ENCODE measurements at regions not wholly inside any gene's neighbourhood (a gene's known extent, or its start where the extent isn't known, plus 50 kb on each side); places are given as distances from the start of the nearest gene placed in this dataset.

GRCh38 chr7:115679976-115680375, 350.6 kb downstream of the TFEC start:
- no peaks in the 10 kb centered on the region for H3K9me1 ChIP-seq (replicated peaks; ENCODE audit: control insufficient read depth, extremely low read depth, insufficient read depth, low read length)
- H4K20me1 ChIP-seq (replicated peaks; ENCODE audit: control insufficient read depth, extremely low read depth, insufficient read depth, low read length) = no peaks in the 10 kb centered on the region
- H3K4me2 ChIP-seq (ENCODE audit: insufficient read depth, low read length) = no peak overlapping the region
- no peaks in the 10 kb centered on the region for H3K9me3 ChIP-seq (replicated peaks; ENCODE audit: control insufficient read depth, insufficient read depth, low read length)
- H3K4me1 ChIP-seq (ENCODE audit: control insufficient read depth, extremely low read depth, insufficient read depth, low read length) = no peaks in the 10 kb centered on the region
- no peaks in the 10 kb centered on the region for H3K27me3 ChIP-seq (ENCODE audit: control insufficient read depth in 2 of 2, insufficient read depth in 2 of 2, low read length in 2 of 2)
- no peaks in the 10 kb centered on the region for H3K36me3 ChIP-seq (ENCODE audit: control insufficient read depth in 2 of 2, extremely low read depth in 1 of 2, insufficient read depth in 2 of 2, low read length in 2 of 2)
- H3K27ac ChIP-seq (ENCODE audit: insufficient read depth, low read depth, low read length) = no peak overlapping the region
- intact Hi-C loops (cut with micrococcal nuclease) = loop anchor here (1.0 to 5.0 kb wide), 4 partner anchors 323 to 1653 kb away; no protein-coding TSS in a partner anchor
- TF ChIP-seq MYC (IDR thresholded peaks at IDR 0.05; ENCODE audit: low read depth, low read length) = no peak
- no peak for TF ChIP-seq GATA2 (IDR thresholded peaks at IDR 0.05; ENCODE audit: insufficient read depth, insufficient read length, low read depth, low read length)
- TF ChIP-seq FOS (IDR thresholded peaks at IDR 0.05; ENCODE audit: borderline replicate concordance, insufficient read depth, low read length) = no peak
- TF ChIP-seq MAX (IDR thresholded peaks at IDR 0.05; ENCODE audit: insufficient read depth, insufficient read length) = no peak
- TF ChIP-seq, protein P1, sequence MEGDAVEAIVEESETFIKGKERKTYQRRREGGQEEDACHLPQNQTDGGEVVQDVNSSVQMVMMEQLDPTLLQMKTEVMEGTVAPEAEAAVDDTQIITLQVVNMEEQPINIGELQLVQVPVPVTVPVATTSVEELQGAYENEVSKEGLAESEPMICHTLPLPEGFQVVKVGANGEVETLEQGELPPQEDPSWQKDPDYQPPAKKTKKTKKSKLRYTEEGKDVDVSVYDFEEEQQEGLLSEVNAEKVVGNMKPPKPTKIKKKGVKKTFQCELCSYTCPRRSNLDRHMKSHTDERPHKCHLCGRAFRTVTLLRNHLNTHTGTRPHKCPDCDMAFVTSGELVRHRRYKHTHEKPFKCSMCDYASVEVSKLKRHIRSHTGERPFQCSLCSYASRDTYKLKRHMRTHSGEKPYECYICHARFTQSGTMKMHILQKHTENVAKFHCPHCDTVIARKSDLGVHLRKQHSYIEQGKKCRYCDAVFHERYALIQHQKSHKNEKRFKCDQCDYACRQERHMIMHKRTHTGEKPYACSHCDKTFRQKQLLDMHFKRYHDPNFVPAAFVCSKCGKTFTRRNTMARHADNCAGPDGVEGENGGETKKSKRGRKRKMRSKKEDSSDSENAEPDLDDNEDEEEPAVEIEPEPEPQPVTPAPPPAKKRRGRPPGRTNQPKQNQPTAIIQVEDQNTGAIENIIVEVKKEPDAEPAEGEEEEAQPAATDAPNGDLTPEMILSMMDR (IDR thresholded peaks at IDR 0.05; ENCODE audit: extremely low read depth in 1 of 2, insufficient read depth in 1 of 2, low read depth in 1 of 2, low read length in 2 of 2) = peak; percentile 19 to 55
- DNase-seq (ENCODE audit: low read depth, low spot score) (peak; percentile 45), FAIRE-seq (peak; percentile 72)
- dilution Hi-C loops (cut with MboI; ENCODE audit: extremely low pct_ligation_motif_present, low sequenced_read_pairs) = no loop called here
- ChIA-PET CTCF (interaction anchor here (0.6 to 3.4 kb wide), 36 partner anchors 9 to 1655 kb away, joined by 3 to 76 read pairs (median 4); no protein-coding TSS in a partner anchor), POLR2A (no interaction called here)
- no TSS peak for BruUV-seq (replicated peaks)
- H3K79me2 ChIP-seq (ENCODE audit: control insufficient read depth, insufficient read depth, low read length) = no peaks in the 10 kb centered on the region
- no peak overlapping the region for H2AFZ ChIP-seq (ENCODE audit: low read depth, low read length)
- no peak overlapping the region for H3K9ac ChIP-seq (replicated peaks; ENCODE audit: extremely low read depth, insufficient read depth, low read length)
- H3K4me3 ChIP-seq (replicated peaks in 1 of 3; ENCODE audit: insufficient read depth in 1 of 3, low read depth in 1 of 3, low read length in 3 of 3) = no peak overlapping the region

- ChIA-PET CTCF (interaction anchor here (0.7 to 3.4 kb wide), 10 partner anchors 105 to 1655 kb away, joined by 3 to 76 read pairs (median 6); no protein-coding TSS in a partner anchor), POLR2A (no interaction called here)
- H3K4me2 ChIP-seq (ENCODE audit: insufficient read depth, low read length) = no peak overlapping the region
- TF ChIP-seq MAX (IDR thresholded peaks at IDR 0.05; ENCODE audit: insufficient read depth, insufficient read length) (no peak), GATA2 (IDR thresholded peaks at IDR 0.05; ENCODE audit: insufficient read depth, insufficient read length, low read depth, low read length) (no peak), MYC (IDR thresholded peaks at IDR 0.05; ENCODE audit: low read depth, low read length) (no peak), POLR2A (IDR thresholded peaks at IDR 0.05; ENCODE audit: low read depth, low read length) (no peak), FOS (IDR thresholded peaks at IDR 0.05; ENCODE audit: borderline replicate concordance, insufficient read depth, low read length) (no peak), EZH2 (IDR thresholded peaks at IDR 0.05; ENCODE audit: borderline replicate concordance, low read depth, low read length, severe bottlenecking) (no peak), POLR2AphosphoS5 (IDR thresholded peaks at IDR 0.05; ENCODE audit: insufficient read depth, low read depth, low read length) (no peak), JUN (IDR thresholded peaks at IDR 0.05; ENCODE audit: borderline replicate concordance, insufficient read depth, insufficient read length, low read depth) (no peak)
- TF ChIP-seq, protein P1 (IDR thresholded peaks at IDR 0.05; ENCODE audit: extremely low read depth in 1 of 2, insufficient read depth in 1 of 2, low read depth in 1 of 2, low read length in 2 of 2) = no peak
- intact Hi-C loops (cut with micrococcal nuclease) = loop anchor here (5.0 kb wide), 1 partner anchor 1597 kb away; no protein-coding TSS in a partner anchor
- H3K4me3 ChIP-seq (replicated peaks in 1 of 3; ENCODE audit: insufficient read depth in 1 of 3, low read depth in 1 of 3, low read length in 3 of 3) = no peak overlapping the region
- no peaks in the 10 kb centered on the region for H3K36me3 ChIP-seq (ENCODE audit: control insufficient read depth in 2 of 2, extremely low read depth in 1 of 2, insufficient read depth in 2 of 2, low read length in 2 of 2)
- H3K27ac ChIP-seq (ENCODE audit: insufficient read depth, low read depth, low read length) = no peak overlapping the region
- no TSS peak for BruUV-seq (replicated peaks)
- H3K79me2 ChIP-seq (ENCODE audit: control insufficient read depth, insufficient read depth, low read length) = no peaks in the 10 kb centered on the region
- H2AFZ ChIP-seq (ENCODE audit: low read depth, low read length) = no peak overlapping the region
- no peak overlapping the region for H3K9ac ChIP-seq (replicated peaks; ENCODE audit: extremely low read depth, insufficient read depth, low read length)
- H3K9me1 ChIP-seq (replicated peaks; ENCODE audit: control insufficient read depth, extremely low read depth, insufficient read depth, low read length) = no peaks in the 10 kb centered on the region
- DNase-seq (ENCODE audit: low read depth, low spot score) (no peak), FAIRE-seq (no peak)
- dilution Hi-C loops (cut with MboI; ENCODE audit: extremely low pct_ligation_motif_present, low sequenced_read_pairs) = no loop called here
- no peaks in the 10 kb centered on the region for H3K9me3 ChIP-seq (replicated peaks; ENCODE audit: control insufficient read depth, insufficient read depth, low read length)
- no peaks in the 10 kb centered on the region for H3K4me1 ChIP-seq (ENCODE audit: control insufficient read depth, extremely low read depth, insufficient read depth, low read length)
- H3K27me3 ChIP-seq (ENCODE audit: control insufficient read depth in 2 of 2, insufficient read depth in 2 of 2, low read length in 2 of 2) = no peaks in the 10 kb centered on the region
- H4K20me1 ChIP-seq (replicated peaks; ENCODE audit: control insufficient read depth, extremely low read depth, insufficient read depth, low read length) = no peaks in the 10 kb centered on the region
Measured at GRCh38 chr7:115679423-115679822, 351.1 kb downstream of the TFEC start.

Measured in endothelial cell of umbilical vein (primary cell).